ENCODE measurements at regions not wholly inside any gene's neighbourhood (a gene's known extent, or its start where the extent isn't known, plus 50 kb on each side); places are given as distances from the start of the nearest gene placed in this dataset.

- DNase-seq (ENCODE audit: low read depth) = peak; percentile 41
- no peak overlapping the region for H3K4me3 ChIP-seq (ENCODE audit: low read depth, low read length)
- TF ChIP-seq CTCF (IDR thresholded peaks at IDR 0.05; ENCODE audit: insufficient read depth, low read length) = peak; percentile 18
Measured at GRCh38 chr1:82517586-82517985, 716.9 kb downstream of the ADGRL2 start.

GRCh38 chr1:82515650-82516049, 714.9 kb downstream of the ADGRL2 start:
- TF ChIP-seq CTCF (IDR thresholded peaks at IDR 0.05; ENCODE audit: insufficient read depth, low read length) = no peak
- peak; percentile 66 for DNase-seq (ENCODE audit: low read depth)
- H3K4me3 ChIP-seq (ENCODE audit: low read depth, low read length) = no peak overlapping the region

GRCh38 chr1:82511441-82511840, 710.7 kb downstream of the ADGRL2 start:
- DNase-seq (ENCODE audit: low read depth) = no peak
- no peak for TF ChIP-seq CTCF (IDR thresholded peaks at IDR 0.05; ENCODE audit: insufficient read depth, low read length)
- H3K4me3 ChIP-seq (ENCODE audit: low read depth, low read length) = no peak overlapping the region

- H3K4me3 ChIP-seq (ENCODE audit: low read depth, low read length) = no peak overlapping the region
- no peak for TF ChIP-seq CTCF (IDR thresholded peaks at IDR 0.05; ENCODE audit: insufficient read depth, low read length)
- no peak for DNase-seq (ENCODE audit: low read depth)
Measured at GRCh38 chr1:82510431-82510830, 709.7 kb downstream of the ADGRL2 start.

GRCh38 chr1:82507011-82507410, 706.3 kb downstream of the ADGRL2 start:
- DNase-seq (ENCODE audit: low read depth) = peak; percentile 15
- H3K4me3 ChIP-seq (ENCODE audit: low read depth, low read length) = no peak overlapping the region
- no peak for TF ChIP-seq CTCF (IDR thresholded peaks at IDR 0.05; ENCODE audit: insufficient read depth, low read length)

GRCh38 chr1:82503822-82504221, 703.1 kb downstream of the ADGRL2 start:
- TF ChIP-seq CTCF (IDR thresholded peaks at IDR 0.05; ENCODE audit: insufficient read depth, low read length) = no peak
- DNase-seq (ENCODE audit: low read depth) = peak; percentile 37
- no peak overlapping the region for H3K4me3 ChIP-seq (ENCODE audit: low read depth, low read length)

- no peak for DNase-seq (ENCODE audit: low read depth)
Measured at GRCh38 chr1:82499022-82499421, 698.3 kb downstream of the ADGRL2 start.

More at GRCh38 chr1:82499022-82499421, 698.3 kb downstream of the ADGRL2 start:
- H3K4me3 ChIP-seq (ENCODE audit: low read depth, low read length) = no peak overlapping the region
- no peak for TF ChIP-seq CTCF (IDR thresholded peaks at IDR 0.05; ENCODE audit: insufficient read depth, low read length)
